ACHN (cell line): ENCODE measurements at regions not wholly inside any gene's neighbourhood (a gene's known extent, or its start where the extent isn't known, plus 50 kb on each side); places are given as distances from the start of the nearest gene placed in this dataset.
"Not testable (repeated sequence)": the region's sequence is repeated elsewhere in the genome, so short reads cannot be mapped to it uniquely, and the experiment has no call there.

ENCODE experiments used
- DNase-seq: peaks from one replicate; pipeline ENCODE4 v3.0.0-alpha.2; 2015
- in situ Hi-C: cut with HindIII; loops from 2 replicates; pipeline ENCODE4 v1.10.0; 2017; ENCODE audit warnings: low sequenced_read_pairs, low pct_ligation_motif_present, low pct_unique_long_range_greater_than_20kb

DNA sequence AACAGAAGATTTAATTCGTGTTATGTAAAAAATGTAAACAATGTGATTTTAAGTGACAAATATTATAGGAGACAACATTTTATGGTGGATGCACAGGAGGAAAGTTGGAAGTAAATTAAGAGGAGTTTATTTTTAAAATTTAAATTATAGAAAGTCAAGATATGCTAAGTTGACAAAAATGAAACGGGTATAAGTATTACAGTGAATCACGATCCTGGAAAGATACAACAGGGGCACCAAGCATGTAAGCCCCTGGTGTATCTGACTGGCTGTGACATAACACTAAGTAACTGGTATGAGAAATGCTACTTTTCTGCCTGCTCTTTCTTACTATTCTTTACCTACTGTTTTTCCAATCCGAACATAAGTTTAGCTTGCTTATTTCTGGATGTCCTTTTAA is 419.8 kb upstream of the CHD1 start:
- in situ Hi-C loops = no loop called here
- DNase-seq = no peak

GRCh38 chr5:99339758-99340157 is 411.0 kb upstream of the CHD1 start:
- DNase-seq, in situ Hi-C loops: not testable (repeated sequence)

GRCh38 chr5:99334936-99335335 is 406.1 kb upstream of the CHD1 start:
- in situ Hi-C loops = no loop called here
- DNase-seq = no peak

DNA sequence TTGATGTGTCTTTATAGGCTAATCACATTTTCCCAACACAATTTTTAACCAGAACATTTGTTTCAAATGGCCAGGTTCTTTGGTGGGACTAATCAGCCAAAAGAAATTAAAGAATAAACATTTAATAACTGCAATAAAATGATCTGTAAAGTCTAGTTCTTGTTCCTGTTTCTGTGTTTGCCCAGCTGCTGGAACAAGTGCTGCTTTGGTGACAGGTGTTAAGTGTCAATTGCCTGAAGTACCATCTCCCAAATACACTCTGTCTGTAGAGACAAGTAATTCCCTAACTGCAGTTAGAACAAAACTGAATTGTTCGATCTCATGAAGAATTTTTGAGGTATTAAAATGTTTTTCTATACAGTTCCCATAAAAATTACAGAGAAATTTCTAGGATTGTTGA is 402.3 kb upstream of the CHD1 start:
- in situ Hi-C loops = no loop called here
- DNase-seq = no peak

GRCh38 chr5:99320436-99320835 is 391.6 kb upstream of the CHD1 start:
- peak; percentile 6 for DNase-seq
- in situ Hi-C loops = no loop called here

GRCh38 chr5:99317136-99317535 is 388.3 kb upstream of the CHD1 start:
- no peak for DNase-seq
- in situ Hi-C loops = no loop called here

DNA sequence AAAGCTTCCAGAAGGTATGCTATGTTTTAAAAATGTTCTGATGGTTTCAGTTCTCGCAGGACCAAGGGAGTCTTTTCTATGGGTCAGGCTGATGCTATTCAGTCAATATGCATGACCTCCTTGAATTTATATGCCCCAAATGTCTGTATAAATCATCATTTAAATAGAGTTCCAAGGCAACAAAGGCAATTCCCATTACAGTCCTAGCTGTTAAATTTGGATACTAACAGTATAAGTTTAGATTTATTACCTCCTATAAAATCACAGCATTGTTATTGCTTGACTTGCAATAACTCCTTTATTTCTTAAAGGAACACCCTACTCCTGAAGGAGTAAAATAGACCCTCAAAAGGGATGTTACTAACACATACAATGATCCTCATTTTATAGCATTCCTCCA is 387.7 kb upstream of the CHD1 start:
- in situ Hi-C loops = no loop called here
- no peak for DNase-seq

DNA sequence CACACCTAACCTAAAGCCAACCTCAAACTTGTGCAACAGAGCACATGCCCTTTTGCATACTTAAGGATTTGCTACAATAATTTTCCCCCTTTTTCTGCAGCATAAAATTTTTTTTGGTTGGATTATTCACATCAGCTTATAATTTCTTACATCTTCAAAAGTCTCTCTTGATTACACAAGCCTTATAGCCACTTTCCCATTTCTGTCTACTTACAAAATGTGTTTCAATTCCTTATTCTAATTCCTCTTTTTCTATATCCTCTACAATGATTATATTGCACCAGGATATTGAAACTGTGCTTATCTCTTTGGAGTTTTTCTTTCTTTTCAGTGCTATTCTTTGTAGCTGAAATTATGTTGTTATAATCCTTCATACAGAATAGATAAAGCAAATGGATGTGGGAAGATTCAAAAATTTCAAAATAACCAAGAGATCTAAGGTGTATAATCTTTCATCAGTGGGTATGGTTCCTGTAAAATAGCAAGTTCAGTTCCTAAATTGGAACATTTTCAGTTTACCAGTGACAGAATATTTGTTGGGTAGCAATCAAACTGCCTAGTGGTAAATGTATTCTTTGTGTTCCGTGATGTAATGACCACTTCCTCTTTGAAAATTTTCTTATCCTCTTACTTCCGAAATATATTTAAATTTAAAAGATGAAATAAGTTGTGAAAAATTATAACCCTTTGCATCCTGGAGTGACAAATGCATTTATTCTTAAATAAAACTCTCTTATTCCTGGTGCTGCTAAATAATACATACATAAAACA is 386.8 kb upstream of the CHD1 start:
- no peak for DNase-seq
- in situ Hi-C loops = no loop called here

DNA sequence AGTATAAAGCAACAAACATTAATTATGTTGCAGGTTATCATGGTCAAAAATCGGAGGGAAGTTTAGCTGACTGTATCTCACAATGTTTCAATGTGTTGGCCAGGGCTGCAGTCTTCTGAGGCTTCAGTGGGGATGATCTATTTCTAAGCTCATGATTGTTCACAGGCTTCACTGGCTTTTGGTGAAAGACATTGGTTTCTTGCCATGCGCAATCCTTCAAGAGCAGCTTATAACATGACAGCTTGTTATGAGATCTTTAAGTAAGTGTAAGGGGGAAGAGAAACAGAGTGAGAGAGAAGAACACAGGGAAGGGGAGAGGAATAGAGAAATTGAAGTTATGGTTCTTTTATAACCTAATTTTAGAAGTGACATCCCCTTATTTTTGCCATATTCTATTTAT is 385.9 kb upstream of the CHD1 start:
- no peak for DNase-seq
- in situ Hi-C loops = no loop called here

DNA sequence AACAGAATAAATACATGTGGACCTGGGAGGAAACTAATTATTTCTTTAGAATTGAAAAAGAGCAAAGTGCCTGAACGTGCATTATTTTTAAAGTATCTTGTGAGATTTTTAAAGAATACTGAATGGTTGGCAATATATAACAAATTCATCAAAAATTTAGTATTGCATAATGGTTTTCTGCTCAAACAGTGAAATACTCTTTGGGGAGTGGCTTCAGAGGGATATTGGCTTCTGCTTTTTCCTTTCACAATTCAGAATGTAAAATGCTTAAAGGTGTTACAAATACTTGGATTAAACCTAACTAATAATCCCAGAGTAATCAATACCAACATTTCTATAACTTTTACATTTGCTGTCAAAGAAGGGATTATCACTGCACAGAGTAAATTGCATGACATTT is 379.3 kb upstream of the CHD1 start:
- in situ Hi-C loops = no loop called here
- no peak for DNase-seq

- in situ Hi-C loops = no loop called here
- no peak for DNase-seq
Measured at GRCh38 chr5:99305045-99305580, 376.3 kb upstream of the CHD1 start.

DNA sequence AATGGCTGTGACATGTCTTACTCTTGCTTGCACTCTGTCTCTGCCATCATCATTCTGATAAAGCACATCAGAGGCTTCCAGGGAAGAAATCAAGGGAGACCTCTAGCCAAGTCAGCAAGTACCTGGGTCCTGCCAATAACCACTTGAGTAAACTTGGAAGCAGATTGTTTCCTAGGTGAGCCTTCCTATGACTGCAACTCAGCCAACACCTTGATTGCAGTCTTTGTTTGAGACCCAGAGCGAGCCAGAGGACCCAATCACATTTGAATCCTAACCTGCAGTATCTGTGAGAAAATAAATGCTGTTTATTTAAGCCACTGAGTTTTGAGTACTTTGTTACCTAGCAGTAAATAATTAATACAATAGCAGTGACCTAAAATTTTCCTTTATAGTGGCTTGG is 356.8 kb upstream of the CHD1 start:
- DNase-seq = no peak
- in situ Hi-C loops = no loop called here

DNA sequence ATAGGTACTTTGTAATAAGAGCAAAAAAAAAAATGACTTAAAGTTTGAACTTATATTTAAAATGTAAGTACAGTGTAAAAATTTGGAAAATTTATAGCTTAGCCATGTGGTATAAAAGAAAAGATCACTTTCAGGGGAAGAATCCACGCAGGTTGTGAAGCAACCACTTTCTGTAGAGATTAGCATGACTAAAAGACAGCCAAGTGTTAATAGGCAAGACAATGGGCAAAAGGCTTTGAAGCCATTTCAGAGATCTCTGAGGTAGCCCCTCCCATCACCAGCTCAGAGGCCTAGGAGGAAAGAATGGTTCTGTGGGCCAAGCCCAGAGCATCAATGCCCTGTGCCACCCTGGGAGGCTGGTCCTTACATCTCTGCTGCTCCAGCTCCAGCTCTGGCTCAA is 346.3 kb upstream of the CHD1 start:
- DNase-seq = no peak
- in situ Hi-C loops = no loop called here

GRCh38 chr5:99272576-99272975 is 343.8 kb upstream of the CHD1 start:
- in situ Hi-C loops = no loop called here
- DNase-seq = no peak

DNA sequence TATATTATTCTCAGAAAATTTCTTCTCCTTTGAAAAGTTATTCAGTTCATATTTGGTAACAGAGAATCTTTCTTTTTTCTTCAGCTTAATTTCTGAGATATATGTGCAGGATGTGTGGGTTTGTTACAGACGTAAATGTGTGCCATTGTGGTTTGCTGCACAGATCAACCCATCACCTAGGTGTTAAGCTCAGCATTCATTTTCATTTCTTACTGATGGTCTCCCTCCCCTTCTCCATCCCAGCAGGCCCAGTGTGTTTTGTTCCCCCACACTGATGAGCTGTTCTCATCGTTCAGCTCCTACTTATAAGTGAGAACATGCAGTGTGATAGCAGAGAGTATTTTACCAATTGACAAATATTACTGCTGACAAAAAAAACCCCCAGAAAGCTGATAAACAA is 330.0 kb upstream of the CHD1 start:
- in situ Hi-C loops = no loop called here
- DNase-seq = no peak

- no peak for DNase-seq
Measured at GRCh38 chr5:99248066-99248465, 319.3 kb upstream of the CHD1 start.

DNA sequence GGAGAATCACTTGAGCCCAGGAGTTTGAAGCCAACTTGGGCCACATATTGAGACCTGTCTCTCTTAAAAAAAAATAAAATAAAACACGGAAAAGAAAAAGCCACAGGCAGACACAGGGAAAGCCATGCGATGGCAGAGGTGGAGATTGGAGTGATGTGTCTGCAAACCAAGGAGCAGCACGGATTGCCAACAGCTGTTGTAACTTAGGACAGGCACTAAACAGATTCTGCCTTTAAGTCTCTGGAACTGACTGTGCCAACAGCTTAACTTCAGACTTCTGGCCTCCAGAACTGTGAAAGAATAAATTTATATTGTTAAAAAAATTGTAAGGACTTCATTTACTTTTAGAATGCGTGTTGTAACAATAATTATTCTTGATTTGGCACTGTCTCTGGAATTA is 318.5 kb upstream of the CHD1 start:
- in situ Hi-C loops = no loop called here
- DNase-seq = no peak

More at GRCh38 chr5:99248066-99248465, 319.3 kb upstream of the CHD1 start:
- in situ Hi-C loops = no loop called here

- in situ Hi-C loops = no loop called here
- DNase-seq = no peak
Measured at GRCh38 chr5:99243111-99243510, 314.3 kb upstream of the CHD1 start.

- in situ Hi-C loops = no loop called here
- DNase-seq = no peak
Measured at GRCh38 chr5:99239826-99240360, 311.1 kb upstream of the CHD1 start.

- in situ Hi-C loops = no loop called here
- no peak for DNase-seq
Measured at GRCh38 chr5:99191206-99191745, 262.5 kb upstream of the CHD1 start.
